ENCODE measurements at regions not wholly inside any gene's neighbourhood (a gene's known extent, or its start where the extent isn't known, plus 50 kb on each side); places are given as distances from the start of the nearest gene placed in this dataset.

DNA sequence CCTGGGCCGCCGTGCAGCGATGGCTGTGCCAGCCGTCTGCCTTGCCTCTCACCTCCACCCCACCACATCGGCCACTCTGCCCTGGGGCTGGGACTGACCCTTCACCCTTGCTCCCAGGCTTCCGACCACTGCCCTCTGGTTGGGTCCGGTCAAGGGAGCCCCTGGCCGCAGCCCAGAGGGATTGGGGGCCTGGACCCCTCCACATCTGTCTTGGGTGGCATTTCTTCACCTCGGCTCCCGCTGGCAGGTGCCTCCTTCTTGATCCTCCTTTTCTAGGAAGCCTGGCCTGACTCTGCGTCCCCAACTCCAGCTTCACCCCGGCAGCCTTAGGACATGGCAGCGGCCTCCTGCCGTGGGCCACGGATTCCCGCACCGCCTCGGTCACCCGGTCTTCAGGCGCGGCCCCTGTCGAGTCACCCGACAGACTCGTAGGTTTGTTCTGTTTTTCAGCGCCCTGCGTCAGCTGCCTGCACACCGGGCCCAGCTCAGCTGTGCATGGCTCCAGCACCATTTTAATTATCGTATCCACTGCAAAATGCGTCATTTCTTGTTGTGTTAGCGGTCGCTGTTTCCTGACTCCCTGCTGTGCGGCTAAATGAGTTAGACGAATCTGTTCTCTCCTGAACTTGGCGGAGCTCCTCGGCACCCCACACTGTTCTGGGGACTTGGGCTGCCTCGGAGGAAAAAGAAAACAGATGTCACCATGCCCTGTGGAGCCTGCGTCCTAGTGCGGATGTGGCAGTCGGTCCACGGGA, 124.0 kb downstream of the FAM53A start:
- ChIA-PET CTCF (no interaction called here), POLR2A (ENCODE audit: low non-redundant PET) (no interaction called here)
- no peak overlapping the region for H3K27ac ChIP-seq
- no peak for DNase-seq (ENCODE audit: low spot score)
- TF ChIP-seq, protein P1, sequence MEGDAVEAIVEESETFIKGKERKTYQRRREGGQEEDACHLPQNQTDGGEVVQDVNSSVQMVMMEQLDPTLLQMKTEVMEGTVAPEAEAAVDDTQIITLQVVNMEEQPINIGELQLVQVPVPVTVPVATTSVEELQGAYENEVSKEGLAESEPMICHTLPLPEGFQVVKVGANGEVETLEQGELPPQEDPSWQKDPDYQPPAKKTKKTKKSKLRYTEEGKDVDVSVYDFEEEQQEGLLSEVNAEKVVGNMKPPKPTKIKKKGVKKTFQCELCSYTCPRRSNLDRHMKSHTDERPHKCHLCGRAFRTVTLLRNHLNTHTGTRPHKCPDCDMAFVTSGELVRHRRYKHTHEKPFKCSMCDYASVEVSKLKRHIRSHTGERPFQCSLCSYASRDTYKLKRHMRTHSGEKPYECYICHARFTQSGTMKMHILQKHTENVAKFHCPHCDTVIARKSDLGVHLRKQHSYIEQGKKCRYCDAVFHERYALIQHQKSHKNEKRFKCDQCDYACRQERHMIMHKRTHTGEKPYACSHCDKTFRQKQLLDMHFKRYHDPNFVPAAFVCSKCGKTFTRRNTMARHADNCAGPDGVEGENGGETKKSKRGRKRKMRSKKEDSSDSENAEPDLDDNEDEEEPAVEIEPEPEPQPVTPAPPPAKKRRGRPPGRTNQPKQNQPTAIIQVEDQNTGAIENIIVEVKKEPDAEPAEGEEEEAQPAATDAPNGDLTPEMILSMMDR (conservative IDR thresholded peaks at IDR 0.05; ENCODE audit: low read depth): no peak

DNA sequence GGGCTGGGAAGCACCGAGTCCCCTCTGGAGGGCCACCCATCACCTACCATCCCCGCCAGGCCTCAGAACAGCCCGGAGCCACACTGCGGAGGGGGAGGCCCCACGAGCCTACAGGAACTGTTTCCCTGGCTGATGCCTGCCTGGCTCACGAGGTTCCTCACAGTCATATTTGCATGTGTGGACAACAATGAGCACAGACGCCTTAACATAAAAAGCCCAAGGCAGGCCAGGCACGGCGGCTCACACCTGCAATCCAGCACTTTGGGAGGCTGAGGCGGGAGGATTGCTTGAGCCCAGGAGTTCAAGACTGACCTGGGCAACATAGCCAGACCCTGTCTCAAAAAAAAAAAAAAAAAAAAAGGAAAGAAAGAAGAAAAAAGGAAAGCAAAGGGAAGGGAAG, 125.9 kb downstream of the FAM53A start:
- POLR2A ChIA-PET (ENCODE audit: low non-redundant PET): no interaction called here
- CTCF ChIA-PET: no interaction called here
- H3K27ac ChIP-seq: no peak overlapping the region
- DNase-seq (ENCODE audit: low spot score): no peak
- TF ChIP-seq, protein P1 (conservative IDR thresholded peaks at IDR 0.05; ENCODE audit: low read depth): no peak

DNA sequence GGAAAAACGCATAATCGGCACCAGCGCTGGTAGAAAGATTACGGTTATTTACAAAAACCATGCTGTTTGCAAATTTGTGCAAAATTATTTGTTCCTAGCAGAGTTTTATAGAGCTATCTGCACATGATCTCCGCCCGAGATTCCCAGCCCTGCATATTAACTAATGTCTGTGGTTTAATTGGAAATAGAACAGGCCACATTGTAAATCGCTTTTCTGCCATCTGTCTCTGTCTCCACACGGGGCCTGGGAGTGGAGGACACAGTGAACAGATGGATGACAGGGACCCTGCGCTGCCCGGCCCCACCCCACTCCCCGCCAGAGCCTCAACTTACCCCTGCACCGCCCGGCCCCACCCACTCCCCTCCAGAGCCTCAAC, 126.9 kb downstream of the FAM53A start:
- no peak for DNase-seq (ENCODE audit: low spot score)
- no peak overlapping the region for H3K27ac ChIP-seq
- TF ChIP-seq, protein P1 (conservative IDR thresholded peaks at IDR 0.05; ENCODE audit: low read depth): no peak
- ChIA-PET CTCF (no interaction called here), POLR2A (ENCODE audit: low non-redundant PET) (no interaction called here)

DNA sequence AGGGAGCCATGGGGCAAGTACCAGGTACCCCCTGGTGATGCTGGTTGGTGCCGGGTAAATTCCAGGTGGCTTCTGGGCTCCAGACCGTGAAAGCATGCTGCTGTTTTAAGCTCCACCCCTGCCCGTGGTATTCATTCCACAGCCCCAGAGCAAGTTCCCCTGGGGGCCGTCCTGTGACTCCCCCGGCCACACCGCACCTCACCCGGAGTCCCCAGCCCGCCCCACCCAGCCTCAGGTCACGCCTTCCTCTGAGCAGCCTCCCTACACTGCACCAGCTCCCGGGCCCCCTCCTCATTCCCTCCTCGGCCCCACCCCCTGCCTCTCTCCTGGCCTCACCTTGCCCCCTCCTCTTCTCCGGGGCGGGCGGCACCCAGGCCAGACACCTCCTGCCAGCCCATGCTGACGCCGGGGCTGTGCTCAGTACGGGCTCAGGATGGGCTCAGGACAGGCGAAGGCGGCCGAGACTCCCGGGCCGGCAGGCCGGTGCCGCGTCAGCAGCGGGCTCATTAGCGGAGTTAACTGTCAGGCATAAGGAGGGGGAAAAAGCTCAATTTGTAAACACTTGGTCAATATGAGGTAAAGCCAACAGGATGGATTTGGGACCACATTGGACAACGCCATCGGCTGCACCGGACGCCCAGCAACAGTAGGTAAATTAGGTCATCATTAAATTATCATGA, 127.4 kb downstream of the FAM53A start:
- TF ChIP-seq, protein P1 (conservative IDR thresholded peaks at IDR 0.05; ENCODE audit: low read depth): no peak
- DNase-seq (ENCODE audit: low spot score): no peak
- CTCF ChIA-PET: no interaction called here
- POLR2A ChIA-PET (ENCODE audit: low non-redundant PET): no interaction called here
- H3K27ac ChIP-seq: no peak overlapping the region

DNA sequence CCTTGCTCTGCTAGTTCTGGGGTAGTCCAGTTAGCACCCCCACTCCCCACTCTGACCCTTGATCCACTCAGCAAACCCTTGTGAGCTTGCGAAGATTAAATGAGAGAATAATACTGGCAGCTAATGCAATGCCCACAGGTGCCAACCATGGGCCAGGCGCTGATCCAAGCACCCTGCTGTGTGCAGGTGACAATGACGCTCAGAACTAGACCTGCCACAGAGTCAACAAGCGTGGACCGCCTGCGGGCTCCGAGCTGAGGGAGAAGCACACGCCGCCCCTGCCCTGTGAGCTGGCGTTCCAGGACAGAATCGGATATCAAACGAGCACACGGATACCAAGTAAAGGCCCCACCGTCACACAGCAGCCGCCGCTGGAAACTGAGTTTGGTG, 129.2 kb downstream of the FAM53A start:
- TF ChIP-seq, protein P1 (conservative IDR thresholded peaks at IDR 0.05; ENCODE audit: low read depth): no peak
- no peak overlapping the region for H3K27ac ChIP-seq
- DNase-seq (ENCODE audit: low spot score): no peak
- POLR2A ChIA-PET (ENCODE audit: low non-redundant PET): no interaction called here
- CTCF ChIA-PET: no interaction called here

DNA sequence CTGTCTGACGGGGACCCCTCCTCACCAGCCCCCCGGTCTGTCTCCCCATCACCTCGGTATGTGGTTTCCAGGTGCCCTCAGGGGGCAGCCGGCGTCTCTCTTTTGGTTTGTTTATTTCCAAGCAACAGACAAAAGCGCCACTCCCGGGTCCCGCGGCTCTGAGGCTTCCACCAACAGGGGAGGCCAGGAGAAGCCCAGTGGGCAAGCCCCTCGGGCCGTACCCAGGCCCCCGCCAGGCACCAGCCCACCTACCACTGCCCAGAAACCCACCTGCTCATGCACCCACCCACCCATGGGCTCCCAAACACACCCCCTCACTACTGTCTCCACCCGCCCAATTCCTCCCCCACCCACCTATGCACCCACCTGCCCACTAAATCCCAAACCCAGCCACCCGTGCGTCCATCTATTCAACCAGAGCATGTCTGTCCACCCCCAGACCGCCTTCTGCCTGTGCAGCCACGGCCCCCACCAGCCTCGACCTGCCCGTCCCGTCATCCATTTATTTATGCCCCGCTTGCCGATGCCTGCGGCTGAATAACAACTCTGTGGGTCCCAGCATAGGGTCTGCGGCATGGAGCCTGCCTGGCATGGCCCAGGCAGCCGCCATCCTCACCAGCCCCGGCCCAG, 129.8 kb downstream of the FAM53A start:
- ChIA-PET POLR2A (ENCODE audit: low non-redundant PET) (no interaction called here), CTCF (no interaction called here)
- no peak overlapping the region for H3K27ac ChIP-seq
- TF ChIP-seq, protein P1 (conservative IDR thresholded peaks at IDR 0.05; ENCODE audit: low read depth): no peak
- no peak for DNase-seq (ENCODE audit: low spot score)
